Trophoblast cell (in vitro differentiated cells and primary cell): ENCODE measurements at regions not wholly inside any gene's neighbourhood (a gene's known extent, or its start where the extent isn't known, plus 50 kb on each side); places are given as distances from the start of the nearest gene placed in this dataset.

Experiments
- DNase-seq, 2 donors: peaks; one replicate each; pipeline ENCODE4 v3.0.0-alpha.2; 2016
- H2AFZ ChIP-seq: 2 replicates; pipeline ENCODE4 v1.6.1; 2013; ENCODE audit warnings: low read length, moderate library complexity, mild to moderate bottlenecking; ENCODE audit not compliant: insufficient read depth, poor library complexity
- H2AK5ac ChIP-seq: 2 replicates; pipeline ENCODE4 v1.6.1; 2013; ENCODE audit warnings: mild to moderate bottlenecking, low read length
- H2BK120ac ChIP-seq: 2 replicates; pipeline ENCODE4 v1.6.1; 2013; ENCODE audit warnings: low read length, mild to moderate bottlenecking, moderate library complexity; ENCODE audit not compliant: insufficient read depth, poor library complexity
- H2BK12ac ChIP-seq: 2 replicates; pipeline ENCODE4 v1.6.1; 2013; ENCODE audit warnings: mild to moderate bottlenecking, low read length, moderate library complexity
- H2BK5ac ChIP-seq: 2 replicates; pipeline ENCODE4 v1.6.1; 2013; ENCODE audit warnings: low read length, low read depth, moderate library complexity, mild to moderate bottlenecking; ENCODE audit not compliant: poor library complexity
- H3K14ac ChIP-seq: 2 replicates; pipeline ENCODE4 v1.6.1; 2013; ENCODE audit warnings: mild to moderate bottlenecking, low read length
- H3K18ac ChIP-seq: 2 replicates; pipeline ENCODE4 v1.6.1; 2013; ENCODE audit warnings: mild to moderate bottlenecking, low read length
- H3K23ac ChIP-seq: 2 replicates; pipeline ENCODE4 v1.6.1; 2013; ENCODE audit warnings: low read length
- H3K27ac ChIP-seq: 2 replicates; pipeline ENCODE4 v1.5.1; 2013; ENCODE audit warnings: low read depth, mild to moderate bottlenecking, inconsistent platforms, low read length, moderate library complexity
- H3K27me3 ChIP-seq: 2 replicates; pipeline ENCODE4 v1.6.1; 2013; ENCODE audit warnings: inconsistent platforms, mild to moderate bottlenecking, low read length, moderate library complexity; ENCODE audit not compliant: insufficient read depth
- H3K36me3 ChIP-seq, 2 experiments: 1 replicate in 1 of 2; 2 replicates in 1 of 2; pipeline ENCODE4 v1.6.1; 2013; ENCODE audit warnings: low read length in 2 of 2, mild to moderate bottlenecking in 2 of 2, moderate library complexity in 1 of 2; ENCODE audit not compliant: insufficient read depth in 2 of 2, control insufficient read depth in 1 of 2
- H3K4ac ChIP-seq: 2 replicates; pipeline ENCODE4 v1.6.1; 2013; ENCODE audit warnings: low read depth, mild to moderate bottlenecking, low read length, moderate library complexity
- H3K4me1 ChIP-seq, 2 experiments: 1 replicate in 1 of 2; 2 replicates in 1 of 2; pipeline ENCODE4 v1.6.1; 2013; ENCODE audit warnings: low read length in 2 of 2, mild to moderate bottlenecking in 2 of 2, moderate library complexity in 1 of 2; ENCODE audit not compliant: insufficient read depth in 2 of 2, control insufficient read depth in 1 of 2
- H3K4me2 ChIP-seq: 2 replicates; pipeline ENCODE4 v1.6.1; 2013; ENCODE audit warnings: inconsistent platforms, mild to moderate bottlenecking, low read length, moderate library complexity
- H3K4me3 ChIP-seq: 2 replicates; pipeline ENCODE4 v1.5.1; 2013; ENCODE audit warnings: mild to moderate bottlenecking, low read depth, low read length, inconsistent platforms
- H3K79me1 ChIP-seq: one replicate; pipeline ENCODE4 v1.6.1; 2013; ENCODE audit warnings: low read length
- H3K79me2 ChIP-seq: 2 replicates; pipeline ENCODE4 v1.6.1; 2013; ENCODE audit warnings: low read length, mild to moderate bottlenecking; ENCODE audit not compliant: control insufficient read depth, insufficient read depth, poor library complexity
- H3K9ac ChIP-seq: 2 replicates; pipeline ENCODE4 v1.6.1; 2013; ENCODE audit warnings: mild to moderate bottlenecking, low read length
- H3K9me3 ChIP-seq: 2 replicates; pipeline ENCODE4 v1.6.1; 2013; ENCODE audit warnings: low read depth, mild to moderate bottlenecking, control low read depth, inconsistent platforms, low read length; ENCODE audit not compliant: insufficient read depth
- H4K12ac ChIP-seq: 2 replicates; pipeline ENCODE4 v1.6.1; 2013; ENCODE audit warnings: low read depth, mild to moderate bottlenecking, low read length, moderate library complexity
- H4K8ac ChIP-seq: 2 replicates; pipeline ENCODE4 v1.6.1; 2013; ENCODE audit warnings: low read depth, mild to moderate bottlenecking, low read length, moderate library complexity
- H4K91ac ChIP-seq: one replicate; pipeline ENCODE4 v1.6.1; 2013; ENCODE audit warnings: low read depth, mild to moderate bottlenecking, low read length, moderate library complexity
- WGBS: extraction: QIAGEN DNeasy Blood & Tissue Kit; methylation state at CpG from one replicate; pipeline ENCODE4 v1.1.7; 2013; ENCODE audit warnings: missing lambda C conversion rate; ENCODE audit not compliant: insufficient read length, insufficient coverage; ENCODE audit errors: extremely low coverage; 5-methylcytosine and 5-hydroxymethylcytosine counted together

GRCh38 chr5:174176511-174176910 lies 131.0 kb downstream of the NSG2 start:
- H3K36me3 ChIP-seq: no peaks in the 10 kb centered on the region
- no CpG with 5 or more reads among the region's 5 CpGs for WGBS
- H3K18ac ChIP-seq: no peak overlapping the region
- no peak overlapping the region for H2AFZ ChIP-seq
- H2BK120ac ChIP-seq: no peak overlapping the region
- no peak for DNase-seq
- no peak overlapping the region for H3K27ac ChIP-seq
- no peak overlapping the region for H3K4ac ChIP-seq
- H3K27me3 ChIP-seq: no peaks in the 10 kb centered on the region
- H4K8ac ChIP-seq: no peak overlapping the region
- H3K79me2 ChIP-seq: no peaks in the 10 kb centered on the region
- peaks cover 3% of the 10 kb centered on the region for H3K9me3 ChIP-seq
- no peak overlapping the region for H2AK5ac ChIP-seq
- H4K91ac ChIP-seq: no peak overlapping the region
- H3K4me3 ChIP-seq: no peak overlapping the region
- H3K79me1 ChIP-seq: no peaks in the 10 kb centered on the region
- H4K12ac ChIP-seq: no peak overlapping the region
- no peak overlapping the region for H3K23ac ChIP-seq
- no peak overlapping the region for H3K4me2 ChIP-seq
- H3K9ac ChIP-seq: no peak overlapping the region
- H3K4me1 ChIP-seq: no peaks in the 10 kb centered on the region
- H3K14ac ChIP-seq: no peak overlapping the region
- no peak overlapping the region for H2BK12ac ChIP-seq
- no peak overlapping the region for H2BK5ac ChIP-seq

GRCh38 chr5:174177531-174177930 lies 132.0 kb downstream of the NSG2 start:
- WGBS: no CpG with 5 or more reads among the region's 6 CpGs
- H2BK120ac ChIP-seq: no peak overlapping the region
- H2BK12ac ChIP-seq: no peak overlapping the region
- no peak overlapping the region for H4K12ac ChIP-seq
- no peak overlapping the region for H3K18ac ChIP-seq
- H4K91ac ChIP-seq: no peak overlapping the region
- no peak overlapping the region for H3K4me2 ChIP-seq
- H3K79me2 ChIP-seq: no peaks in the 10 kb centered on the region
- H2BK5ac ChIP-seq: no peak overlapping the region
- DNase-seq: no peak
- H3K36me3 ChIP-seq: no peaks in the 10 kb centered on the region
- no peak overlapping the region for H3K23ac ChIP-seq
- no peak overlapping the region for H3K9ac ChIP-seq
- no peak overlapping the region for H3K14ac ChIP-seq
- H3K4me3 ChIP-seq: no peak overlapping the region
- no peaks in the 10 kb centered on the region for H3K27me3 ChIP-seq
- H3K79me1 ChIP-seq: no peaks in the 10 kb centered on the region
- peaks cover 3% of the 10 kb centered on the region for H3K9me3 ChIP-seq
- no peak overlapping the region for H3K27ac ChIP-seq
- H3K4ac ChIP-seq: no peak overlapping the region
- H2AFZ ChIP-seq: no peak overlapping the region
- H4K8ac ChIP-seq: no peak overlapping the region
- no peak overlapping the region for H2AK5ac ChIP-seq
- H3K4me1 ChIP-seq: no peaks in the 10 kb centered on the region

DNA sequence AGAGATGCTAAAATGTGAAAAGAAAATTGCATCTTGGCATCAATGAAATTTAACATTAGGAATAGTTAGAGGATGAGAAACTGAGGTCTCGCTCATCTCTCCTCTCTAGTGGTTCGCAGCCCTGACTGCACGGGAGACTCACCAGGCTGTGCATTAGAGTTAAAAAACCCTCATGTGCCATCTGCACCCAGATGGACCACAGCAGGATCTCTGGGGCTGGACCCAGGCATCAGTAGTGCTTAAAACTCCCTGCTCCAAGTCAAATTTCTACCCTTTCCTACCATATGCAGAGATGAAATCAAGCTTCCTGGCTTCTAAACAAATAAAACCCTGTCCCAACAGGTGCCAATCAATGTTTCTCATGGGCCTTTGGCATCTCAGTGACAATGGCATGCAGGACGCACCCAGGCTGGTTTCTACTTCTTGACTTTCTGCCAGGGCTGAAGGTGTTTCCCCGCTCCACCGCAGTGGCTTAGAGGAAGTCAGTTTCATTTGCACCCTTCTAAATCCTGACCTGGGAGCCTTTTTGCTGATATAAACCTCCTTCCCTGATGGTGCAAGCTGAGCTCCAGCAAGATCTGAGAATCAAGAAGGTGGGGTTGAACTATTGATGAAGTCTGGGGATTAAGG lies 132.6 kb downstream of the NSG2 start:
- H3K9me3 ChIP-seq: peaks cover 3% of the 10 kb centered on the region
- no peak overlapping the region for H3K4me2 ChIP-seq
- H2AFZ ChIP-seq: no peak overlapping the region
- H3K4ac ChIP-seq: no peak overlapping the region
- H4K8ac ChIP-seq: no peak overlapping the region
- WGBS: no CpG with 5 or more reads among the region's 6 CpGs
- no peaks in the 10 kb centered on the region for H3K4me1 ChIP-seq
- no peak overlapping the region for H4K91ac ChIP-seq
- H2BK5ac ChIP-seq: no peak overlapping the region
- no peak for DNase-seq
- H2BK12ac ChIP-seq: no peak overlapping the region
- H2BK120ac ChIP-seq: no peak overlapping the region
- H3K4me3 ChIP-seq: no peak overlapping the region
- H4K12ac ChIP-seq: no peak overlapping the region
- no peak overlapping the region for H3K23ac ChIP-seq
- H3K36me3 ChIP-seq: no peaks in the 10 kb centered on the region
- H3K9ac ChIP-seq: no peak overlapping the region
- no peak overlapping the region for H3K14ac ChIP-seq
- no peaks in the 10 kb centered on the region for H3K27me3 ChIP-seq
- no peaks in the 10 kb centered on the region for H3K79me1 ChIP-seq
- no peak overlapping the region for H2AK5ac ChIP-seq
- H3K27ac ChIP-seq: no peak overlapping the region
- no peak overlapping the region for H3K18ac ChIP-seq
- no peaks in the 10 kb centered on the region for H3K79me2 ChIP-seq

DNA sequence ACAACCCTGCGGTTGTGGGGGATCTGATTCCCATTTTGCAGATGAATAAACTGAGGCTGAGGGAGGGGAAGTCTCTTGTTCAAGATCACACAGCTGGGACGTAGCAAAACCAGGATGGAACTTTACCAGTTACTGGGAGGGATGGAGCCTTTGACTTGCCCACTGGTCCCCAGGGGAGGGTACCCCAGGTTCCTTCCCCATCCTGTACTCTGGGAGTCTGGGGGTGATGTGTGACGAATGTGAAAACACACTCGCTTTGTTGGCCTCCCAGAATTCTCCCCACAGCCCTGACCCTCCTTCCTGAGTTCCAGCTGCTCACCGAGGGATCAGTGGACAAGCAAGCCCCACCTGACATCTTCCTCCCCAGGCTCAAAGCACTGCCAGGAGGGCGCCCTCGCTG lies 135.1 kb downstream of the NSG2 start:
- Histone ChIP-seq H2BK5ac (no peak overlapping the region), H3K4me2 (no peak overlapping the region), H3K79me1 (no peaks in the 10 kb centered on the region), H2BK12ac (no peak overlapping the region), H3K9ac (no peak overlapping the region), H3K36me3 (no peaks in the 10 kb centered on the region), H3K27me3 (no peaks in the 10 kb centered on the region), H3K9me3 (no peaks in the 10 kb centered on the region), H3K18ac (no peak overlapping the region), H3K4ac (no peak overlapping the region), H4K12ac (no peak overlapping the region), H4K91ac (no peak overlapping the region), H3K27ac (no peak overlapping the region), H3K14ac (no peak overlapping the region), H2AFZ (no peak overlapping the region), H2BK120ac (no peak overlapping the region), H3K23ac (no peak overlapping the region), H2AK5ac (no peak overlapping the region), H3K79me2 (no peaks in the 10 kb centered on the region), H3K4me1 (no peaks in the 10 kb centered on the region), H4K8ac (no peak overlapping the region), H3K4me3 (no peak overlapping the region)
- no CpG with 5 or more reads among the region's 7 CpGs for WGBS
- no peak for DNase-seq
